Panc1 (cell line): ENCODE measurements at regions not wholly inside any gene's neighbourhood (a gene's known extent, or its start where the extent isn't known, plus 50 kb on each side); places are given as distances from the start of the nearest gene placed in this dataset.

Experiments
- ATAC-seq: fragments of 200-7000 bp; cut with Tn5 transposase; 2 replicates; pipeline ENCODE4 v1.9.1; 2020; ENCODE audit warnings: mild to moderate bottlenecking, moderate library complexity
- BruUV-seq: library from RNA; stranded (reverse); fragments of 400-500 nt; replicated peaks from 2 replicates; lab custom pipeline; 2021; lab: Mats Ljungman, UMichigan
- CTCF ChIA-PET: fragments of 300-600 bp; sonication (Branson Sonifier 250); formaldehyde crosslinking; loops from one replicate; lab custom pipeline; 2022; ENCODE audit warnings: antibody characterized with exemption; lab: Charles Lee
- POLR2A ChIA-PET: fragments of 300-600 bp; sonication (Branson Sonifier 250); formaldehyde crosslinking; loops from one replicate; lab custom pipeline; 2022; ENCODE audit warnings: antibody characterized with exemption; lab: Charles Lee
- DNase-seq: peaks from one replicate; pipeline ENCODE4 v3.0.0-alpha.2; 2010; ENCODE audit warnings: low read depth, low spot score
- H3K27ac ChIP-seq: 2 replicates; pipeline ENCODE4 v1.5.1; 2011; ENCODE audit warnings: mild to moderate bottlenecking, low read length, inconsistent platforms
- H3K27me3 ChIP-seq: fragments of 200-500 bp; sonication (Bioruptor generic); 2 replicates; pipeline ENCODE4 v1.6.0; 2014; ENCODE audit warnings: low read length, inconsistent platforms; ENCODE audit not compliant: control insufficient read depth, insufficient read depth
- H3K36me3 ChIP-seq: fragments of 200-500 bp; sonication (Bioruptor generic); 2 replicates; pipeline ENCODE4 v1.5.1; 2014; ENCODE audit warnings: inconsistent platforms, mild to moderate bottlenecking, low read length, moderate library complexity; ENCODE audit not compliant: control insufficient read depth, insufficient read depth
- H3K4me1 ChIP-seq: 2 replicates; pipeline ENCODE4 v1.5.1; 2011; ENCODE audit warnings: inconsistent platforms, mild to moderate bottlenecking, low read length, moderate library complexity; ENCODE audit not compliant: control insufficient read depth, insufficient read depth
- H3K4me3 ChIP-seq, 2 experiments: 2 replicates each; pipeline ENCODE4 v1.5.1; 2011 to 2012; ENCODE audit warnings: low read depth in 2 of 2, low read length in 2 of 2, mild to moderate bottlenecking in 2 of 2, inconsistent platforms in 1 of 2, moderate library complexity in 1 of 2
- H3K9me3 ChIP-seq: fragments of 200-500 bp; sonication (Bioruptor generic); 2 replicates; pipeline ENCODE4 v1.5.1; 2014; ENCODE audit warnings: low read depth, mild to moderate bottlenecking, inconsistent platforms, low read length, moderate library complexity; ENCODE audit not compliant: control insufficient read depth, insufficient read depth
- CTCF ChIP-seq: fragments of 450-650 bp; IDR thresholded peaks from 2 replicates; pipeline ENCODE4 v1.5.1; 2017; ENCODE audit warnings: mild to moderate bottlenecking
- POLR2AphosphoS5 ChIP-seq: IDR thresholded peaks from 2 replicates; pipeline ENCODE4 v1.6.1; 2012; ENCODE audit warnings: mild to moderate bottlenecking, low read depth, low read length, moderate library complexity
- REST ChIP-seq, 2 experiments: IDR thresholded peaks; 2 replicates each; pipeline ENCODE4 v1.6.1; 2011 to 2012; ENCODE audit warnings: low read depth in 2 of 2, control low read depth in 1 of 2, low read length in 1 of 2, mild to moderate bottlenecking in 1 of 2, moderate library complexity in 1 of 2; ENCODE audit not compliant: insufficient read depth in 1 of 2
- SIN3A ChIP-seq: IDR thresholded peaks from 2 replicates; pipeline ENCODE4 v1.6.1; 2012; ENCODE audit warnings: low read depth, mild to moderate bottlenecking, low read length, moderate library complexity, borderline replicate concordance; ENCODE audit not compliant: insufficient read depth
- TCF7L2 ChIP-seq: IDR thresholded peaks from 2 replicates; pipeline ENCODE4 v1.6.1; 2011; ENCODE audit warnings: mild to moderate bottlenecking, low read depth, low read length, inconsistent platforms
- in situ Hi-C: cut with HindIII; loops from 2 replicates; pipeline ENCODE4 v1.10.0; 2016; ENCODE audit warnings: low sequenced_read_pairs, low pct_unique_long_range_greater_than_20kb
- intact Hi-C: fragments of 100-400 bp; cut with micrococcal nuclease; formaldehyde crosslinking; loops from one replicate; pipeline ENCODE4 v1.10.0; 2022; ENCODE audit not compliant: unreplicated experiment

- in situ Hi-C loops, result no loop called here
- no peak overlapping the region for H3K27ac ChIP-seq
- no peak for TF ChIP-seq SIN3A
- peak; percentile 100 for TF ChIP-seq CTCF
- 0 out of 4 replicates have a peak, but pooled peaks of 1 of the 2 experiments have one; percentile 37 for TF ChIP-seq REST (IDR thresholded peaks at IDR 0.05; ENCODE audit: insufficient read depth in 1 of 2, low read depth in 2 of 2, low read length in 1 of 2)
Measured at GRCh38 chr3:127455541-127456450, 134.7 kb downstream of the TPRA1 start.

GRCh38 chr3:127454968-127455367, 135.6 kb downstream of the TPRA1 start:
- intact Hi-C loops, result loop anchor here (5.0 to 10.0 kb wide), 3 partner anchors 200 to 780 kb away; partner anchors contain the start of gene PLXNA1
- CTCF ChIA-PET, result interaction anchor here (0.5 to 1.0 kb wide), 7 partner anchors 41 to 1125 kb away, joined by 3 to 5 read pairs (median 3); no protein-coding TSS in a partner anchor
- no peaks in the 10 kb centered on the region for H3K36me3 ChIP-seq
- DNase-seq (no peak), ATAC-seq (no peak)
- H3K4me1 ChIP-seq, result peaks cover 11% of the 10 kb centered on the region
- no peaks in the 10 kb centered on the region; the same call in 1 of the 2 replicates for H3K27me3 ChIP-seq
- POLR2A ChIA-PET, result no interaction called here
- no peak overlapping the region for H3K4me3 ChIP-seq
- no TSS peak for BruUV-seq
- TF ChIP-seq TCF7L2, result no peak
- TF ChIP-seq CTCF, result no peak
- TF ChIP-seq REST (IDR thresholded peaks at IDR 0.05; ENCODE audit: insufficient read depth in 1 of 2, low read depth in 2 of 2, low read length in 1 of 2), result no peak
- TF ChIP-seq POLR2AphosphoS5, result no peak
- no peak for TF ChIP-seq SIN3A
- no peak overlapping the region for H3K27ac ChIP-seq
- H3K9me3 ChIP-seq, result no peaks in the 10 kb centered on the region
- in situ Hi-C loops, result no loop called here

More at GRCh38 chr3:127455541-127456450, 134.7 kb downstream of the TPRA1 start:
- H3K4me1 ChIP-seq, result peaks cover 11% of the 10 kb centered on the region
- H3K27me3 ChIP-seq, result no peaks in the 10 kb centered on the region; the same call in 1 of the 2 replicates
- peak overlapping the region; percentile 30 to 54 for H3K4me3 ChIP-seq
- ATAC-seq (peak; percentile 96), DNase-seq (no peak)
- H3K36me3 ChIP-seq, result no peaks in the 10 kb centered on the region
- intact Hi-C loops, result loop anchor here (5.0 to 10.0 kb wide), 3 partner anchors 201 to 781 kb away; partner anchors contain the start of gene PLXNA1
- H3K9me3 ChIP-seq, result no peaks in the 10 kb centered on the region
- ChIA-PET CTCF (interaction anchor here (0.7 to 1.1 kb wide), 9 partner anchors 41 to 975 kb away, joined by 3 to 5 read pairs (median 3); no protein-coding TSS in a partner anchor), POLR2A (interaction anchor here (0.6 kb wide), 1 partner anchor 82 kb away, joined by 3 read pairs; no protein-coding TSS in a partner anchor)
- BruUV-seq, result no TSS peak
